ENCODE measurements at regions not wholly inside any gene's neighbourhood (a gene's known extent, or its start where the extent isn't known, plus 50 kb on each side); places are given as distances from the start of the nearest gene placed in this dataset.

- Histone ChIP-seq H3K27ac (ENCODE audit: poor library complexity, severe bottlenecking) (no peak overlapping the region), H3K4me3 (ENCODE audit: severe bottlenecking) (no peak overlapping the region), H3K36me3 (ENCODE audit: low read depth) (no peaks in the 10 kb centered on the region), H3K9me3 (ENCODE audit: severe bottlenecking) (no peaks in the 10 kb centered on the region), H3K4me1 (ENCODE audit: insufficient read depth, poor library complexity, severe bottlenecking) (no peaks in the 10 kb centered on the region), H3K27me3 (ENCODE audit: insufficient read depth, poor library complexity, severe bottlenecking) (no peaks in the 10 kb centered on the region)
- DNase-seq (ENCODE audit: low spot score) (no peak), ATAC-seq (ENCODE audit: low read depth) (no peak)
- no peak for TF ChIP-seq CTCF (IDR thresholded peaks at IDR 0.05; ENCODE audit: poor library complexity, severe bottlenecking)
Measured at GRCh38 chrX:110989869-110990268, 106.1 kb upstream of the PAK3 start.

GRCh38 chrX:110989447-110989846, 106.5 kb upstream of the PAK3 start:
- DNase-seq (ENCODE audit: low spot score) (no peak), ATAC-seq (ENCODE audit: low read depth) (no peak)

GRCh38 chrX:110987292-110987691, 108.7 kb upstream of the PAK3 start:
- Histone ChIP-seq H3K27me3 (ENCODE audit: insufficient read depth, poor library complexity, severe bottlenecking) (no peaks in the 10 kb centered on the region), H3K27ac (ENCODE audit: poor library complexity, severe bottlenecking) (no peak overlapping the region), H3K9me3 (ENCODE audit: severe bottlenecking) (no peaks in the 10 kb centered on the region), H3K4me1 (ENCODE audit: insufficient read depth, poor library complexity, severe bottlenecking) (no peaks in the 10 kb centered on the region), H3K36me3 (ENCODE audit: low read depth) (no peaks in the 10 kb centered on the region), H3K4me3 (ENCODE audit: severe bottlenecking) (no peak overlapping the region)
- TF ChIP-seq CTCF (IDR thresholded peaks at IDR 0.05; ENCODE audit: poor library complexity, severe bottlenecking) = no peak
- ATAC-seq (ENCODE audit: low read depth) (no peak), DNase-seq (ENCODE audit: low spot score) (no peak)

More at GRCh38 chrX:110989447-110989846, 106.5 kb upstream of the PAK3 start:
- Histone ChIP-seq H3K36me3 (ENCODE audit: low read depth) (no peaks in the 10 kb centered on the region), H3K27ac (ENCODE audit: poor library complexity, severe bottlenecking) (no peak overlapping the region), H3K27me3 (ENCODE audit: insufficient read depth, poor library complexity, severe bottlenecking) (no peaks in the 10 kb centered on the region), H3K4me1 (ENCODE audit: insufficient read depth, poor library complexity, severe bottlenecking) (no peaks in the 10 kb centered on the region), H3K9me3 (ENCODE audit: severe bottlenecking) (no peaks in the 10 kb centered on the region), H3K4me3 (ENCODE audit: severe bottlenecking) (no peak overlapping the region)
- TF ChIP-seq CTCF (IDR thresholded peaks at IDR 0.05; ENCODE audit: poor library complexity, severe bottlenecking) = no peak

- no peaks in the 10 kb centered on the region for H3K4me1 ChIP-seq (ENCODE audit: insufficient read depth, poor library complexity, severe bottlenecking)
- DNase-seq (ENCODE audit: low spot score) = no peak
- no peak overlapping the region for H3K27ac ChIP-seq (ENCODE audit: poor library complexity, severe bottlenecking)
- no peaks in the 10 kb centered on the region for H3K36me3 ChIP-seq (ENCODE audit: low read depth)
- no peak for ATAC-seq (ENCODE audit: low read depth)
- TF ChIP-seq CTCF (IDR thresholded peaks at IDR 0.05; ENCODE audit: poor library complexity, severe bottlenecking) = no peak
- H3K9me3 ChIP-seq (ENCODE audit: severe bottlenecking) = no peaks in the 10 kb centered on the region
- H3K4me3 ChIP-seq (ENCODE audit: severe bottlenecking) = no peak overlapping the region
- no peaks in the 10 kb centered on the region for H3K27me3 ChIP-seq (ENCODE audit: insufficient read depth, poor library complexity, severe bottlenecking)
Measured at GRCh38 chrX:110985470-110985869, 110.5 kb upstream of the PAK3 start.

GRCh38 chrX:110983024-110983423, 113.0 kb upstream of the PAK3 start:
- Histone ChIP-seq H3K4me3 (ENCODE audit: severe bottlenecking) (no peak overlapping the region), H3K4me1 (ENCODE audit: insufficient read depth, poor library complexity, severe bottlenecking) (no peaks in the 10 kb centered on the region), H3K27me3 (ENCODE audit: insufficient read depth, poor library complexity, severe bottlenecking) (no peaks in the 10 kb centered on the region), H3K27ac (ENCODE audit: poor library complexity, severe bottlenecking) (no peak overlapping the region), H3K36me3 (ENCODE audit: low read depth) (no peaks in the 10 kb centered on the region), H3K9me3 (ENCODE audit: severe bottlenecking) (no peaks in the 10 kb centered on the region)
- DNase-seq (ENCODE audit: low spot score) (no peak), ATAC-seq (ENCODE audit: low read depth) (no peak)
- no peak for TF ChIP-seq CTCF (IDR thresholded peaks at IDR 0.05; ENCODE audit: poor library complexity, severe bottlenecking)

Data from RWPE2 (cell line).